COR-L47 (cell line): ENCODE measurements at regions not wholly inside any gene's neighbourhood (a gene's known extent, or its start where the extent isn't known, plus 50 kb on each side); places are given as distances from the start of the nearest gene placed in this dataset.
"Not testable (repeated sequence)": the region's sequence is repeated elsewhere in the genome, so short reads cannot be mapped to it uniquely, and the experiment has no call there.

ENCODE experiments used
- DNase-seq: peaks from one replicate; lab custom pipeline; 2025; lab: John Stamatoyannopoulos, UW

- no peak for DNase-seq
Observed at GRCh38 chr5:145574889-145575573, 260.1 kb downstream of the PRELID2 start.

- no peak for DNase-seq
Observed at GRCh38 chr5:145568581-145568980, 266.6 kb downstream of the PRELID2 start.

GRCh38 chr5:145562931-145563330 lies 272.2 kb downstream of the PRELID2 start:
- DNase-seq = no peak

- DNase-seq = no peak
Observed at GRCh38 chr5:145558288-145558687, 276.9 kb downstream of the PRELID2 start.

GRCh38 chr5:145557345-145557744 lies 277.8 kb downstream of the PRELID2 start:
- DNase-seq = no peak

- peak; percentile 48 for DNase-seq
Observed at GRCh38 chr5:145554399-145554798, 280.7 kb downstream of the PRELID2 start.

- no peak for DNase-seq
Observed at GRCh38 chr5:145553177-145553576, 282.0 kb downstream of the PRELID2 start.

- no peak for DNase-seq
Observed at GRCh38 chr5:145551714-145552113, 283.4 kb downstream of the PRELID2 start.

GRCh38 chr5:145548097-145548496 lies 287.0 kb downstream of the PRELID2 start:
- no peak for DNase-seq

- DNase-seq = no peak
Observed at GRCh38 chr5:145544401-145544800, 290.7 kb downstream of the PRELID2 start.

GRCh38 chr5:145543968-145544367 lies 291.2 kb downstream of the PRELID2 start:
- no peak for DNase-seq

GRCh38 chr5:145540375-145540774 lies 294.8 kb downstream of the PRELID2 start:
- DNase-seq = no peak

GRCh38 chr5:145539201-145539600 lies 295.9 kb downstream of the PRELID2 start:
- no peak for DNase-seq

GRCh38 chr5:145536133-145536532 lies 299.0 kb downstream of the PRELID2 start:
- no peak for DNase-seq

GRCh38 chr5:145531038-145531734 lies 304.0 kb downstream of the PRELID2 start:
- no peak for DNase-seq

GRCh38 chr5:145521523-145521922 lies 313.6 kb downstream of the PRELID2 start:
- no peak for DNase-seq

GRCh38 chr5:145521066-145521465 lies 314.1 kb downstream of the PRELID2 start:
- no peak for DNase-seq

GRCh38 chr5:145520335-145520734 lies 314.8 kb downstream of the PRELID2 start:
- no peak for DNase-seq

- not testable (repeated sequence) for DNase-seq
Observed at GRCh38 chr5:145517588-145517987, 317.6 kb downstream of the PRELID2 start.

GRCh38 chr5:145511351-145511750 lies 323.8 kb downstream of the PRELID2 start:
- no peak for DNase-seq

GRCh38 chr5:145510769-145511168 lies 324.4 kb downstream of the PRELID2 start:
- DNase-seq = no peak

- no peak for DNase-seq
Observed at GRCh38 chr5:145510324-145510723, 324.8 kb downstream of the PRELID2 start.

- DNase-seq = no peak
Observed at GRCh38 chr5:145509336-145510136, 325.6 kb downstream of the PRELID2 start.
